GM18861 (cell line): ENCODE measurements at regions not wholly inside any gene's neighbourhood (a gene's known extent, or its start where the extent isn't known, plus 50 kb on each side); places are given as distances from the start of the nearest gene placed in this dataset.
"Not testable (repeated sequence)": the region's sequence is repeated elsewhere in the genome, so short reads cannot be mapped to it uniquely, and the experiment has no call there.

Source experiments
- ATAC-seq: cut with Tn5 transposase; IDR thresholded peaks from one replicate; pipeline ENCODE4 v1.9.1; 2021; ENCODE audit not compliant: unreplicated experiment

- ATAC-seq: no peak
These were observed 1180.6 kb upstream of the CDH8 start for GRCh38 chr16:63216696-63217423.

- no peak for ATAC-seq
These were observed 1165.6 kb upstream of the CDH8 start for GRCh38 chr16:63201851-63202250.

GRCh38 chr16:63200940-63201339, 1164.7 kb upstream of the CDH8 start:
- no peak for ATAC-seq

- no peak for ATAC-seq
These were observed 1159.1 kb upstream of the CDH8 start for GRCh38 chr16:63195336-63195735.

GRCh38 chr16:63192980-63193379, 1156.7 kb upstream of the CDH8 start:
- ATAC-seq: no peak

GRCh38 chr16:63188086-63188771, 1152.0 kb upstream of the CDH8 start:
- ATAC-seq: no peak

- ATAC-seq: no peak
These were observed 1151.4 kb upstream of the CDH8 start for GRCh38 chr16:63187638-63188037.

GRCh38 chr16:63185235-63185780, 1149.1 kb upstream of the CDH8 start:
- ATAC-seq: no peak

- ATAC-seq: no peak
These were observed 1147.5 kb upstream of the CDH8 start for GRCh38 chr16:63183743-63184142.

GRCh38 chr16:63175313-63175712, 1139.1 kb upstream of the CDH8 start:
- no peak for ATAC-seq

- no peak for ATAC-seq
These were observed 1138.6 kb upstream of the CDH8 start for GRCh38 chr16:63174801-63175200.

GRCh38 chr16:63171545-63171944, 1135.3 kb upstream of the CDH8 start:
- ATAC-seq: no peak

GRCh38 chr16:63169100-63169499, 1132.9 kb upstream of the CDH8 start:
- ATAC-seq: no peak

GRCh38 chr16:63157818-63158217, 1121.6 kb upstream of the CDH8 start:
- ATAC-seq: no peak

GRCh38 chr16:63146251-63146650, 1110.0 kb upstream of the CDH8 start:
- no peak for ATAC-seq

- ATAC-seq: no peak
These were observed 1109.2 kb upstream of the CDH8 start for GRCh38 chr16:63145411-63145810.

- no peak for ATAC-seq
These were observed 1098.8 kb upstream of the CDH8 start for GRCh38 chr16:63135069-63135468.

- no peak for ATAC-seq
These were observed 1095.3 kb upstream of the CDH8 start for GRCh38 chr16:63131503-63131902.

GRCh38 chr16:63130942-63131341, 1094.7 kb upstream of the CDH8 start:
- ATAC-seq: no peak

- no peak for ATAC-seq
These were observed 1093.3 kb upstream of the CDH8 start for GRCh38 chr16:63129411-63130125.

- not testable (repeated sequence) for ATAC-seq
These were observed 1083.7 kb upstream of the CDH8 start for GRCh38 chr16:63119905-63120304.

- ATAC-seq: no peak
These were observed 1063.8 kb upstream of the CDH8 start for GRCh38 chr16:63100082-63100481.
